ENCODE measurements at regions not wholly inside any gene's neighbourhood (a gene's known extent, or its start where the extent isn't known, plus 50 kb on each side); places are given as distances from the start of the nearest gene placed in this dataset.

DNA sequence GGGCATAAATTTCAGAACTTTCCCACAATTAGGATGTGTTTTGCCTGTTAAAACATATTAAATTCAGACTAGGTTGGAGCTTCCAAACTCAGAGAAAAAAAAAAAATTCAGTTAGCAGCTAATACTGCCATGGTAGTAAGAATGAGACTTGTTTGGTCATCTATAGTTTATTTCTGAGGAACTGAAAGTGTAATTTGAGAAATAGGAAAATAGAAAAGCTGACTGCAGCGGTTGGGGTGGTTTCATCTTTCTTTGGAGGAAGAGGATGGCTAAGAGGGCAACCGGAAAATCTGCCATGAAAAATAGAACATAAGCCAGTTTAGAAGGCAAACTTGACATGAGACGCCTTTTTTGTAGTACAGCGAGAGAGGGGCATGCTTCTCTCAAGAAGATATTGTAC lies 371.2 kb upstream of the ROBO2 start:
- Histone ChIP-seq H3K36me3 (no peaks in the 10 kb centered on the region), H3K27ac (no peak overlapping the region), H3K4me3 (no peak overlapping the region), H3K27me3 (no peaks in the 10 kb centered on the region), H3K9me3 (no peaks in the 10 kb centered on the region), H3K4me1 (no peaks in the 10 kb centered on the region)
- TF ChIP-seq, protein P1, sequence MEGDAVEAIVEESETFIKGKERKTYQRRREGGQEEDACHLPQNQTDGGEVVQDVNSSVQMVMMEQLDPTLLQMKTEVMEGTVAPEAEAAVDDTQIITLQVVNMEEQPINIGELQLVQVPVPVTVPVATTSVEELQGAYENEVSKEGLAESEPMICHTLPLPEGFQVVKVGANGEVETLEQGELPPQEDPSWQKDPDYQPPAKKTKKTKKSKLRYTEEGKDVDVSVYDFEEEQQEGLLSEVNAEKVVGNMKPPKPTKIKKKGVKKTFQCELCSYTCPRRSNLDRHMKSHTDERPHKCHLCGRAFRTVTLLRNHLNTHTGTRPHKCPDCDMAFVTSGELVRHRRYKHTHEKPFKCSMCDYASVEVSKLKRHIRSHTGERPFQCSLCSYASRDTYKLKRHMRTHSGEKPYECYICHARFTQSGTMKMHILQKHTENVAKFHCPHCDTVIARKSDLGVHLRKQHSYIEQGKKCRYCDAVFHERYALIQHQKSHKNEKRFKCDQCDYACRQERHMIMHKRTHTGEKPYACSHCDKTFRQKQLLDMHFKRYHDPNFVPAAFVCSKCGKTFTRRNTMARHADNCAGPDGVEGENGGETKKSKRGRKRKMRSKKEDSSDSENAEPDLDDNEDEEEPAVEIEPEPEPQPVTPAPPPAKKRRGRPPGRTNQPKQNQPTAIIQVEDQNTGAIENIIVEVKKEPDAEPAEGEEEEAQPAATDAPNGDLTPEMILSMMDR (IDR thresholded peaks at IDR 0.05): no peak
- intact Hi-C loops (cut with DNase I; ENCODE audit: low total_unique reads): no loop called here
- no peak for DNase-seq

DNA sequence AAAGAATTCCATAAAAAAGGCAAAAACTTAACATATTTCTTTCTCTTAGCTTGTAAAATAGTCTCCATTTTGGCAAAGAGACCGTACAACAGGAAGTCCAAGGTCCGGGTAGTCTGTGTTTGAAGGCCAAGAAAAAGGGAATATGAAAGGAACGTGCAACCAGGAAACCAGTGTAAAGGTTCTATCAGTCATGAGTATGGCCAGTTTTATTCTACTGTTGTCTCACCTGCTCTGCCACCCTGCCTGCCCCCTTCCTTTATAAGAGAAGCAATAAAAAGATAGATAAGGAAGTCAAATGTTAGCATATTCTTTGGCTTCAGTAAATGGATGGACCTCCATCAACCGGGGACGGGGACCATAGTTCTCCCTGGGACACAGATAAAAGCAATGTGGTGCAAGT lies 370.6 kb upstream of the ROBO2 start:
- no peak for DNase-seq
- TF ChIP-seq, protein P1 (IDR thresholded peaks at IDR 0.05): no peak
- intact Hi-C loops (cut with DNase I; ENCODE audit: low total_unique reads): no loop called here
- H3K4me1 ChIP-seq: no peaks in the 10 kb centered on the region
- H3K27me3 ChIP-seq: no peaks in the 10 kb centered on the region
- H3K27ac ChIP-seq: no peak overlapping the region
- H3K36me3 ChIP-seq: no peaks in the 10 kb centered on the region
- H3K4me3 ChIP-seq: no peak overlapping the region
- no peaks in the 10 kb centered on the region for H3K9me3 ChIP-seq

DNA sequence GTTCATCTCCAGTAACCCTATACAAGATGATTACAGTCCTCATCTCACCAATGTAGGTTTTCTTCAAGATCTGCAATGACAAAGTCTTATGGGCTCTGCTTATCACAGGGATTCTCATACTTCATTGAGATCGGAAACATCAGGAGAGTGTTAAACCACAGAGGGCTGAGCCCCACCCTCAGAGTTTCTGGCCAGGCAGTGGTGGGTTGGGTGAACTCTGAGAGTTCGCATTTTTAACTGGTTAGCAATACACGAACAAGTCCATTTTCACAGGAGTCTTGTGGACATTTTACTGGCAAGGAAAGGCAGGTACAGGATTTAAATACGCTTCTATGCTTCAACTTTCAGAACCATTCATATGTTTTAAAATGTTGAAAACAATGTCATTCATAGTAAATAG lies 366.7 kb upstream of the ROBO2 start:
- Histone ChIP-seq H3K27ac (no peak overlapping the region), H3K27me3 (no peaks in the 10 kb centered on the region), H3K36me3 (no peaks in the 10 kb centered on the region), H3K9me3 (no peaks in the 10 kb centered on the region), H3K4me1 (no peaks in the 10 kb centered on the region), H3K4me3 (no peak overlapping the region)
- TF ChIP-seq, protein P1 (IDR thresholded peaks at IDR 0.05): no peak
- no peak for DNase-seq
- intact Hi-C loops (cut with DNase I; ENCODE audit: low total_unique reads): no loop called here

DNA sequence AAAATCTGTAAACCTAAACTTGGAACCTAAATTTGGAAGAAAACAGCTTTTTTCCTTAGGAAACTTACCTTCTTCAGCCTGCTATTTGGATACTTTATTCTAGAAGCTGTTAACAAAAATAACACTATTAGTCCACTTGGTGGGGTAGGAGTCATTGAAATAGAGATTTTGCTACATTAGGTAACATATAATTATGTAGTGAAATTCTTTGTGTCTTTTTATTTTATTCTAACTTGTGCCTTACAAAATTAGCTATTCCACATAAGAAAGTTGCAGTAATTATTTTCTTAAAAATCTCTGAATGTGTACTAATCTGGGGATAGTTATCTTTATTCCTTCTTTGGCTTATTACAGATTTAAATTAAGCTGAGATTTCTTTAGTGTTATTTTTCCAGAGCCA lies 360.4 kb upstream of the ROBO2 start:
- Histone ChIP-seq H3K4me3 (no peak overlapping the region), H3K27me3 (no peaks in the 10 kb centered on the region), H3K36me3 (no peaks in the 10 kb centered on the region), H3K27ac (no peak overlapping the region), H3K4me1 (no peaks in the 10 kb centered on the region), H3K9me3 (no peaks in the 10 kb centered on the region)
- DNase-seq: no peak
- TF ChIP-seq, protein P1 (IDR thresholded peaks at IDR 0.05): no peak
- intact Hi-C loops (cut with DNase I; ENCODE audit: low total_unique reads): no loop called here

DNA sequence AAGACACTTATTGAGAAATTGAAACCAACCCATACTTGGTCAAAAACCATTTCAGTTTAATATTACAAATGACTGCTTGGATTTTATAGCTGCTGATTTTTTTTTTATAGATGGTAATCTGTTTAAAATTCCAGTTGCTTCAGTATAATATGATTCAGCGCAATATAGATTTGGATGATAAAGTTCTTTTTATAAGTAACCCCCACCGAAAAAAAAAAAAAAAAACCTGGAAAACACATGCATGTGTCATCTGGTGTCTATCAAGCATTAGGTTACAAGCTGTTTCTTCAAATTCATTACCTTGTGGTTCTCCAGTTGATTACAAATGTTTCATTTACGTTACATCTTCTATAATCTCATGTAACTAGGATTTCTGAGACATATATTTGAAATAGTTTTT lies 356.6 kb upstream of the ROBO2 start:
- Histone ChIP-seq H3K36me3 (no peaks in the 10 kb centered on the region), H3K4me1 (no peaks in the 10 kb centered on the region), H3K27ac (no peak overlapping the region), H3K27me3 (no peaks in the 10 kb centered on the region), H3K9me3 (no peaks in the 10 kb centered on the region), H3K4me3 (no peak overlapping the region)
- TF ChIP-seq, protein P1 (IDR thresholded peaks at IDR 0.05): no peak
- intact Hi-C loops (cut with DNase I; ENCODE audit: low total_unique reads): no loop called here
- DNase-seq: no peak

DNA sequence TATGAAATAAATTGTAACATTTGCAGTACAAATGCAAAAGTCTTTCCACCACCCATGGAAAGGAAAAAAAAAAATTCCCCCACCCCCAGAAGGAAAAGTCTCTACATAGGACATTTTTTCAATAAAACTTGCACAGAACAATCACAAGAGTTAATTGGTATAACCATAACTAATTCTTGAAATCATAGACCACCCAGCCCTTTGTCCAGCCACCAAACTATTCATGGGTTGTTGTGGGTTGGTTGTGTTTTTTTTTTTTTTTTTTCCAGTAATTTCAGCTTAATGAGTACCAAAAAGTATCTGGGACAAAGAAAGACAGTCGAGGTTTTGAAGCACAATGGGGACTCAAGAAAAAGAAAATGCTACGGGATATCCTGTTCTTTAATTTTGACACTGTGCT lies 355.0 kb upstream of the ROBO2 start:
- Histone ChIP-seq H3K4me1 (no peaks in the 10 kb centered on the region), H3K9me3 (no peaks in the 10 kb centered on the region), H3K4me3 (no peak overlapping the region), H3K36me3 (no peaks in the 10 kb centered on the region), H3K27ac (no peak overlapping the region), H3K27me3 (no peaks in the 10 kb centered on the region)
- TF ChIP-seq, protein P1 (IDR thresholded peaks at IDR 0.05): no peak
- intact Hi-C loops (cut with DNase I; ENCODE audit: low total_unique reads): no loop called here
- DNase-seq: no peak

All from tibial artery (tissue), 4 donors.